ENCODE measurements at regions not wholly inside any gene's neighbourhood (a gene's known extent, or its start where the extent isn't known, plus 50 kb on each side); places are given as distances from the start of the nearest gene placed in this dataset.

DNA sequence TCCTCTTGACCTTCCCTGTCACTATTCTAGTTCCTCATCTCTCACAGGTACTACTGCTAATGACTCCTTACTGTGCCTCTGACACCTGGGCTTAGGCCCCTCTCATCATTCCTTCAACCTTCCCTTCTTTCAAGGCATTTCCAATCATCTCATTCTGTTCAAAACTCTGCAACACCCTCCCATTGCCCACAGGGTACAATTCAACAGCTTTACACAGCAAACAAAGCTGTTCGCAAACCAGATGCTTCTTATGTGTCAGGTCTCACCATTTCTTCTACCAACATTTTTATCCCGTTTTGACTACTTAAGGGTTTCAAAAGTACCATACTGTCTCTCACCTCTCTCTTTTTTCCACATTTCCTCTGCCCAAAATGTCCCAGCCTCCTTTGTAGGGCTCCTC lies 84.4 kb upstream of the ID4 start:
- H3K23me2 ChIP-seq (ENCODE audit: low read depth, low read length): no peaks in the 10 kb centered on the region; the same call in 1 of the 2 replicates
- H3K4ac ChIP-seq (replicated peaks; ENCODE audit: insufficient read length, low read depth, low read length): no peak overlapping the region
- no peak overlapping the region for H3K9ac ChIP-seq (replicated peaks in 1 of 4; ENCODE audit: extremely low read depth in 1 of 4, low read depth in 3 of 4, low read length in 3 of 4)
- peak overlapping the region; percentile 48; the same call in 1 of the 2 replicates for H2AFZ ChIP-seq (ENCODE audit: low read length)
- H3K9me3 ChIP-seq (ENCODE audit: insufficient read depth in 2 of 2, low read depth in 1 of 2, low read length in 1 of 2): no peaks in the 10 kb centered on the region
- H2BK20ac ChIP-seq (ENCODE audit: low read length): no peak overlapping the region
- no peak overlapping the region for H2BK12ac ChIP-seq (ENCODE audit: low read depth, low read length)
- no peak overlapping the region for H3K18ac ChIP-seq (ENCODE audit: extremely low read depth, low read length)
- POLR2A ChIA-PET (ENCODE audit: partially characterized antibody): interaction anchor here (1.3 kb wide), 1 partner anchor 85 kb away, joined by 4 read pairs; the partner anchor contains the start of gene ID4
- no peak overlapping the region for H2BK5ac ChIP-seq (ENCODE audit: low read depth, low read length)
- no peaks in the 10 kb centered on the region for H3K4me1 ChIP-seq (replicated peaks in 1 of 4; ENCODE audit: control insufficient read depth in 3 of 4, insufficient read depth in 4 of 4, low read length in 3 of 4)
- CTCF ChIA-PET (ENCODE audit: partially characterized antibody): no interaction called here
- no peak for FAIRE-seq
- DNase-seq (ENCODE audit: low read depth in 1 of 2, low spot score in 2 of 2): no peak
- H2BK15ac ChIP-seq (ENCODE audit: low read length): no peak overlapping the region
- H4K20me1 ChIP-seq (replicated peaks in 1 of 2; ENCODE audit: control insufficient read depth in 1 of 2, insufficient read depth in 2 of 2, low read length in 2 of 2): no peaks in the 10 kb centered on the region
- no peaks in the 10 kb centered on the region for H3K79me2 ChIP-seq (ENCODE audit: control insufficient read depth in 1 of 2, insufficient read depth in 2 of 2, low read length in 2 of 2)
- H3K36me3 ChIP-seq (ENCODE audit: control insufficient read depth in 2 of 4, insufficient read depth in 4 of 4, low read length in 3 of 4): no peaks in the 10 kb centered on the region
- H3K56ac ChIP-seq (replicated peaks; ENCODE audit: insufficient read length, low read depth, low read length): no peak overlapping the region
- H3K4me2 ChIP-seq (ENCODE audit: insufficient read depth in 1 of 2, low read depth in 2 of 2, low read length in 2 of 2): no peak overlapping the region
- no peak overlapping the region for H4K5ac ChIP-seq (ENCODE audit: insufficient read length, low read depth, low read length)
- H3K14ac ChIP-seq (ENCODE audit: insufficient read length): no peak overlapping the region
- H4K91ac ChIP-seq (replicated peaks; ENCODE audit: insufficient read length, low read length): no peak overlapping the region
- H3K79me1 ChIP-seq (ENCODE audit: low read depth, low read length): no peaks in the 10 kb centered on the region
- no peak overlapping the region for H2BK120ac ChIP-seq (replicated peaks; ENCODE audit: low read depth, low read length)
- 92% methylated on average over 2 of the region's 2 CpGs; no CpG with 5 or more reads in 1 of the 2 experiments for WGBS, 2 experiments (ENCODE audit: extremely low coverage in 1 of 2, insufficient coverage in 1 of 2, insufficient read length in 1 of 2, insufficient replicate concordance in 2 of 2, low coverage in 1 of 2, low lambda C conversion rate in 2 of 2, missing lambda C conversion rate in 1 of 2)
- H3K23ac ChIP-seq (ENCODE audit: insufficient read length): no peak overlapping the region
- no peak overlapping the region for H3K4me3 ChIP-seq (ENCODE audit: extremely low read depth in 1 of 4, insufficient read depth in 2 of 4, low read depth in 3 of 4, low read length in 4 of 4)
- H2AK5ac ChIP-seq (ENCODE audit: low read depth, low read length): no peak overlapping the region
- H4K8ac ChIP-seq (ENCODE audit: extremely low read depth, insufficient read depth, low read length): no peak overlapping the region
- no peaks in the 10 kb centered on the region for H3K27me3 ChIP-seq (replicated peaks in 1 of 4; ENCODE audit: control insufficient read depth in 3 of 4, extremely low read depth in 1 of 4, insufficient read depth in 3 of 4, low read length in 3 of 4)
- no peak overlapping the region for H3K27ac ChIP-seq (ENCODE audit: low read depth, low read length)
- no peak for TF ChIP-seq GTF2F1 (IDR thresholded peaks at IDR 0.05; ENCODE audit: borderline replicate concordance, low read depth, low read length)
- no peak for TF ChIP-seq TAF7 (optimal IDR thresholded peaks at IDR 0.05; ENCODE audit: borderline replicate concordance, low read depth, low read length)

All from H1 (cell line).